WI38 (cell line): ENCODE measurements at regions not wholly inside any gene's neighbourhood (a gene's known extent, or its start where the extent isn't known, plus 50 kb on each side); places are given as distances from the start of the nearest gene placed in this dataset.

ENCODE experiments used
- H3K4me3 ChIP-seq: 2 replicates; pipeline ENCODE4 v1.5.1; 2011; ENCODE audit warnings: low read depth, mild to moderate bottlenecking, control low read depth, low read length
- TF ChIP-seq, protein P1 (sequence below): IDR thresholded peaks from 2 replicates; pipeline ENCODE4 v1.5.1; 2012; ENCODE audit warnings: low read depth, mild to moderate bottlenecking, control low read depth, low read length

- H3K4me3 ChIP-seq, result no peak overlapping the region
- TF ChIP-seq, protein P1, sequence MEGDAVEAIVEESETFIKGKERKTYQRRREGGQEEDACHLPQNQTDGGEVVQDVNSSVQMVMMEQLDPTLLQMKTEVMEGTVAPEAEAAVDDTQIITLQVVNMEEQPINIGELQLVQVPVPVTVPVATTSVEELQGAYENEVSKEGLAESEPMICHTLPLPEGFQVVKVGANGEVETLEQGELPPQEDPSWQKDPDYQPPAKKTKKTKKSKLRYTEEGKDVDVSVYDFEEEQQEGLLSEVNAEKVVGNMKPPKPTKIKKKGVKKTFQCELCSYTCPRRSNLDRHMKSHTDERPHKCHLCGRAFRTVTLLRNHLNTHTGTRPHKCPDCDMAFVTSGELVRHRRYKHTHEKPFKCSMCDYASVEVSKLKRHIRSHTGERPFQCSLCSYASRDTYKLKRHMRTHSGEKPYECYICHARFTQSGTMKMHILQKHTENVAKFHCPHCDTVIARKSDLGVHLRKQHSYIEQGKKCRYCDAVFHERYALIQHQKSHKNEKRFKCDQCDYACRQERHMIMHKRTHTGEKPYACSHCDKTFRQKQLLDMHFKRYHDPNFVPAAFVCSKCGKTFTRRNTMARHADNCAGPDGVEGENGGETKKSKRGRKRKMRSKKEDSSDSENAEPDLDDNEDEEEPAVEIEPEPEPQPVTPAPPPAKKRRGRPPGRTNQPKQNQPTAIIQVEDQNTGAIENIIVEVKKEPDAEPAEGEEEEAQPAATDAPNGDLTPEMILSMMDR, result no peak
Observed at GRCh38 chr3:34132069-34132692, 333.8 kb downstream of the PDCD6IP start.

GRCh38 chr3:34139566-34139965 is 341.1 kb downstream of the PDCD6IP start:
- H3K4me3 ChIP-seq, result no peak overlapping the region
- TF ChIP-seq, protein P1, result no peak

DNA sequence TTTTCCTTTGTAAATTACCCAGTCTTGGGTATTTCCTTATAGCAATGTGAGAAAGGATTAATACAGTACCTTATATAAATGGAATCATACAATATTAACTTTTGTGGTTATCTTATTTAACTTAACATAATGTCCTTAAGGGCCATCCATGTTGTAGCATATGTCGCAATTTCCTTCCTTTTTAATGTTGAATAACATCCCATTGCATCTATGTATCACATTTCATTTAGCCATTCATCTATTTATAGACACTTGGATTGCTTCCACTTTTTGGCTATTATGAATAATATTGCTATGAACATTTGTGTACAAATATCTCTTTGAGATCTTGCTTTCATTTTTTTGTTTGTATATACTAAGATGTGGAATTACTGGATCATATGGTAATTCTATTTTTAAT is 342.2 kb downstream of the PDCD6IP start:
- TF ChIP-seq, protein P1, result no peak
- no peak overlapping the region for H3K4me3 ChIP-seq

DNA sequence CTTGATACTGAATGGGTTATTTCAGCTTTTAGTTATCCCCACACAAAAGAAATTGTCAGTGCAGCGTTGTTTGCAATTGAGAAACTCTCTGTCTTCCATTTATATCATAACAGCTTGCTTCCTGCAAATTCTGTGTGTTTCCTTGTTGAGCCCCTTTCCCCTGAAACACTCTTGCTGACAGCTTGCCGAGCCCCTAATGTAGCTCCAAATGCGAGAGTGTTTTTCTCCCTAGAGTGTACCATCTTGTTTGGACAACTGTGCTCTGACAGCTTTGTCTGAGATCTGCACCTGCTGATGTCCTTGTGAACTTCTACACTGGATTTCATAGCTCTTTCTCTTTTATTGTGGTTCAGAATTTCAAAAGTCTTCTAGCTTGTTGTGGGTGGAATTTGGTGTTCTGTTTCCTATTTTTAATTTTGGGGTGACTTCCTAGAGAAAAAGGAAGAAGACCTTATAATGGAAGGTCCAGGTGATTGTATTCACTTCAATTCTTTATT is 343.5 kb downstream of the PDCD6IP start:
- H3K4me3 ChIP-seq, result no peak overlapping the region
- TF ChIP-seq, protein P1, result no peak

DNA sequence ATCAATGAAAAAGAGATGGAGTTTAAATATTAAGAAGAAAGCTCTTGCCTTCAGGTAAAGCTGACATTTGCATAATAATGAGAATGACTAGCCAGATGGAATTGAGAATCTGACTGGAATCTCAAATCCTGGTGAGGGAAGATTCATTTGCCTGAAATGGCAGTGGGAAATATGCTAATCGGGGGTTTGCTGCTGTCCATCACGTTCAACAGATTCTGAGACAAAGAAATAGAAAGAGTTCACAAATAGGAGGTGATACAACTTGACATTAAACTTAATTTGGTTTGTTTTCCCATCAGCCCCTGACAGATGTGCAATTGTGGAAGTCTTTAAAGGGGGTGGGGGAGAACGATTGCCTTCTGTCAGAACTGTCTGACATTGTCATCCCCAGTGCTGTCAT is 347.4 kb downstream of the PDCD6IP start:
- TF ChIP-seq, protein P1, result no peak
- H3K4me3 ChIP-seq, result no peak overlapping the region

DNA sequence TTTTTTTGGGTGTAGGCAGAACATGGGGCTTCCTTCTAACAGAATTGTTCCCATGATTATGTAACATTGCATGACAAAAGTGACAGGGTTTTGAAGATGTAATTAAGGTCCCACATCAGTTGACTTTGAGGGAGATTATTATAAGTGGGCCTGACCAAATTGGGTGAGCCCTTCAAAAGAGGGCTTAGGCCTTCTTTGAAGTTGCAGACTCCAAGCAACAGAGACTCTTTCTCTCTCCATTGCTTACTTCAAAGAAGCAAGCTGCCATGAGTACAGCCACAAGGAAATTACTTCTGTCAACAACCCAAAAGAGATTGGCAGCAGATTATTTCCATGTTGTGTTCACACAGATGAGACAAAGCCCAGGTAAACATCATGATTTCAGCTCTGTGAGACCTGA is 348.2 kb downstream of the PDCD6IP start:
- TF ChIP-seq, protein P1, result no peak
- H3K4me3 ChIP-seq, result no peak overlapping the region

GRCh38 chr3:34150992-34151391 is 352.6 kb downstream of the PDCD6IP start:
- H3K4me3 ChIP-seq, result no peak overlapping the region
- TF ChIP-seq, protein P1, result no peak
